DND-41 (cell line): ENCODE measurements at regions not wholly inside any gene's neighbourhood (a gene's known extent, or its start where the extent isn't known, plus 50 kb on each side); places are given as distances from the start of the nearest gene placed in this dataset.

Experiments
- EZH2 ChIP-seq: IDR thresholded peaks from 3 replicates; pipeline ENCODE4 v1.6.1; 2012; ENCODE audit warnings: borderline replicate concordance, low read depth, mild to moderate bottlenecking, moderate library complexity, low read length, inconsistent platforms; ENCODE audit not compliant: severe bottlenecking
- TF ChIP-seq, protein P1 (sequence below): IDR thresholded peaks from 2 replicates; pipeline ENCODE4 v1.5.1; 2012; ENCODE audit warnings: borderline replicate concordance, low read length, moderate library complexity, mild to moderate bottlenecking; ENCODE audit not compliant: poor library complexity, severe bottlenecking; ENCODE audit errors: extremely low read depth

DNA sequence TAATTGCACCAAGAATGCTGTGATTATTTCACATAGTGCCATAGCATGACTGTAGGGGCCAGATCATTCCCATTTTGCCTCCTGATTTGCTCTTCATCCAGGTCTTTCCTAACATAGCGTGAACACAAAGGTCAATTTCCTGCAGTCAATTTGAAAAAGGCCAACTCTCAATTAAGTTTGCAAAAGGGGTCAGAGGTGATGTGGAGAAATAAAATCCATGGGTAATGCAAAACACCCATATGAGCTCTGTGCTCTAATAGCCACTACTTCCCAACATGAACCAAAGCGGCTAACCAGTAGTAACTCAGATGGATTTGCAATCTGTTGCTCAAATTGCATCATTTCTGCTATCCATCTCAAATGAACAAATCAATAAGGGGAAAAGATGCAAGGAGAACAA is 275.5 kb upstream of the SOX9 start:
- TF ChIP-seq, protein P1, sequence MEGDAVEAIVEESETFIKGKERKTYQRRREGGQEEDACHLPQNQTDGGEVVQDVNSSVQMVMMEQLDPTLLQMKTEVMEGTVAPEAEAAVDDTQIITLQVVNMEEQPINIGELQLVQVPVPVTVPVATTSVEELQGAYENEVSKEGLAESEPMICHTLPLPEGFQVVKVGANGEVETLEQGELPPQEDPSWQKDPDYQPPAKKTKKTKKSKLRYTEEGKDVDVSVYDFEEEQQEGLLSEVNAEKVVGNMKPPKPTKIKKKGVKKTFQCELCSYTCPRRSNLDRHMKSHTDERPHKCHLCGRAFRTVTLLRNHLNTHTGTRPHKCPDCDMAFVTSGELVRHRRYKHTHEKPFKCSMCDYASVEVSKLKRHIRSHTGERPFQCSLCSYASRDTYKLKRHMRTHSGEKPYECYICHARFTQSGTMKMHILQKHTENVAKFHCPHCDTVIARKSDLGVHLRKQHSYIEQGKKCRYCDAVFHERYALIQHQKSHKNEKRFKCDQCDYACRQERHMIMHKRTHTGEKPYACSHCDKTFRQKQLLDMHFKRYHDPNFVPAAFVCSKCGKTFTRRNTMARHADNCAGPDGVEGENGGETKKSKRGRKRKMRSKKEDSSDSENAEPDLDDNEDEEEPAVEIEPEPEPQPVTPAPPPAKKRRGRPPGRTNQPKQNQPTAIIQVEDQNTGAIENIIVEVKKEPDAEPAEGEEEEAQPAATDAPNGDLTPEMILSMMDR: no peak
- no peak for TF ChIP-seq EZH2
